Left cardiac atrium (tissue), 4 donors: ENCODE measurements at regions not wholly inside any gene's neighbourhood (a gene's known extent, or its start where the extent isn't known, plus 50 kb on each side); places are given as distances from the start of the nearest gene placed in this dataset.
A peak's percentile ranks its signal among the peaks of the same experiment; 100 is the strongest.

ENCODE experiments used
- ATAC-seq, 2 donors: fragments of 200-7000 bp; cut with Tn5 transposase; one replicate each; pipeline ENCODE4 v1.9.1; 2020; ENCODE audit warnings: mild to moderate bottlenecking in 2 of 2, moderate library complexity in 2 of 2
- DNase-seq: peaks from one replicate; pipeline ENCODE4 v3.0.0-alpha.2; 2020
- intact Hi-C, 2 donors: fragments of 100-400 bp; cut with DNase I; formaldehyde crosslinking; loops; one replicate each; pipeline versions ENCODE4 v1.14.1 to v1.15.1; 2022 to 2023
- donor health status: DM: no; HTN: yes; CAD: no.
- donor health status: DM: no; HTN: yes; CAD: no; lungs with severe emphysema.
- donor health status: DM: yes; HTN: yes; CAD: no.
- donor health status: Dilated cardiomyopathy.

GRCh38 chr1:55381491-55381890, 166.3 kb upstream of the USP24 start:
- no peak for DNase-seq
- no peak for ATAC-seq
- intact Hi-C loops = no loop called here

GRCh38 chr1:55380355-55380970, 165.3 kb upstream of the USP24 start:
- ATAC-seq (peak in 1 of 2 donors; percentile 76), DNase-seq (no peak)
- intact Hi-C loops = no loop called here

- no peak for ATAC-seq
- DNase-seq = no peak
- intact Hi-C loops = loop anchor here (5.0 kb wide), 1 partner anchor 1204 kb away; no protein-coding TSS in a partner anchor
Measured at GRCh38 chr1:55378582-55378981, 163.4 kb upstream of the USP24 start.

GRCh38 chr1:55376897-55377296, 161.7 kb upstream of the USP24 start:
- no peak for ATAC-seq
- intact Hi-C loops = loop anchor here (5.0 kb wide), 1 partner anchor 1205 kb away; no protein-coding TSS in a partner anchor

GRCh38 chr1:55375617-55376258, 160.6 kb upstream of the USP24 start:
- ATAC-seq (peak in 1 of 2 donors; percentile 56), DNase-seq (no peak)
- intact Hi-C loops = loop anchor here (5.0 kb wide), 1 partner anchor 1207 kb away; no protein-coding TSS in a partner anchor

More at GRCh38 chr1:55376897-55377296, 161.7 kb upstream of the USP24 start:
- DNase-seq = no peak

- ATAC-seq (peak in 1 of 2 donors; percentile 12), DNase-seq (no peak)
- intact Hi-C loops = loop anchor here (5.0 kb wide), 1 partner anchor 1207 kb away; no protein-coding TSS in a partner anchor
Measured at GRCh38 chr1:55374801-55375616, 159.8 kb upstream of the USP24 start.

- ATAC-seq (no peak), DNase-seq (no peak)
- intact Hi-C loops = no loop called here
Measured at GRCh38 chr1:55374216-55374615, 159.1 kb upstream of the USP24 start.

- ATAC-seq (peak in 1 of 2 donors; percentile 90), DNase-seq (no peak)
- intact Hi-C loops = no loop called here
Measured at GRCh38 chr1:55369474-55369873, 154.3 kb upstream of the USP24 start.

GRCh38 chr1:55368698-55369097, 153.5 kb upstream of the USP24 start:
- intact Hi-C loops = no loop called here
- DNase-seq (no peak), ATAC-seq (no peak)

GRCh38 chr1:55367273-55367672, 152.1 kb upstream of the USP24 start:
- DNase-seq = no peak
- ATAC-seq = no peak

GRCh38 chr1:55364216-55364615, 149.1 kb upstream of the USP24 start:
- DNase-seq (no peak), ATAC-seq (no peak)
- intact Hi-C loops = no loop called here

More at GRCh38 chr1:55367273-55367672, 152.1 kb upstream of the USP24 start:
- intact Hi-C loops = no loop called here

- DNase-seq = no peak
- ATAC-seq = peak in 1 of 2 donors; percentile 84
- intact Hi-C loops = no loop called here
Measured at GRCh38 chr1:55363268-55363667, 148.1 kb upstream of the USP24 start.

- ATAC-seq = peak; percentile 57 to 93
- no peak for DNase-seq
- intact Hi-C loops = no loop called here
Measured at GRCh38 chr1:55362558-55362957, 147.4 kb upstream of the USP24 start.

- DNase-seq (no peak), ATAC-seq (no peak)
- intact Hi-C loops = no loop called here
Measured at GRCh38 chr1:55359611-55360010, 144.4 kb upstream of the USP24 start.

- DNase-seq = no peak
- ATAC-seq = no peak
- intact Hi-C loops = no loop called here
Measured at GRCh38 chr1:55358581-55358980, 143.4 kb upstream of the USP24 start.

GRCh38 chr1:55355549-55355948, 140.4 kb upstream of the USP24 start:
- intact Hi-C loops = no loop called here

GRCh38 chr1:55353707-55354620, 138.8 kb upstream of the USP24 start:
- ATAC-seq = peak in 1 of 2 donors; percentile 57
- intact Hi-C loops = no loop called here
- DNase-seq = no peak

More at GRCh38 chr1:55355549-55355948, 140.4 kb upstream of the USP24 start:
- ATAC-seq = no peak
- no peak for DNase-seq

GRCh38 chr1:55352811-55353180, 137.6 kb upstream of the USP24 start:
- intact Hi-C loops = no loop called here
- ATAC-seq = no peak
- DNase-seq = no peak
